Thyroid gland (tissue), 4 donors: ENCODE measurements at regions not wholly inside any gene's neighbourhood (a gene's known extent, or its start where the extent isn't known, plus 50 kb on each side); places are given as distances from the start of the nearest gene placed in this dataset.
"Not testable (repeated sequence)": the region's sequence is repeated elsewhere in the genome, so short reads cannot be mapped to it uniquely, and the experiment has no call there.

Experiments
- DNase-seq, 2 donors: peaks; one replicate each; pipeline ENCODE4 v3.0.0-alpha.2; 2019
- H3K27ac ChIP-seq, 3 donors: fragments of 200-600 bp; sonication (generic); 1 replicate in 2 of 3; 2 replicates in 1 of 3; pipeline ENCODE4 v1.5.1; 2016 to 2019; ENCODE audit warnings: mild to moderate bottlenecking in 1 of 3, moderate library complexity in 1 of 3
- H3K27me3 ChIP-seq: fragments of 200-600 bp; sonication (generic); one replicate; pipeline ENCODE4 v1.5.1; 2019
- H3K36me3 ChIP-seq, 2 donors: fragments of 200-600 bp; sonication (generic); one replicate each; pipeline ENCODE4 v1.5.1; 2016 to 2019
- H3K4me1 ChIP-seq, 2 donors: fragments of 200-600 bp; sonication (generic); one replicate each; pipeline ENCODE4 v1.5.1; 2017 to 2019
- H3K4me3 ChIP-seq, 3 donors: fragments of 200-600 bp; sonication (generic); replicated peaks in 1 of 3; 1 replicate in 2 of 3; 2 replicates in 1 of 3; pipeline ENCODE4 v1.5.1; 2016; ENCODE audit warnings: mild to moderate bottlenecking in 1 of 3
- H3K9me3 ChIP-seq: fragments of 200-600 bp; sonication (generic); one replicate; pipeline ENCODE4 v1.5.1; 2017
- CTCF ChIP-seq, 6 experiments: fragments of 200-600 bp in 3 of 6; fragments of 450-650 bp in 3 of 6; sonication (generic) in 3 of 6; IDR thresholded peaks; one replicate each; pipeline ENCODE4 v1.5.1; 2016 to 2019; ENCODE audit warnings: antibody characterized with exemption in 6 of 6, mild to moderate bottlenecking in 2 of 6, inconsistent platforms in 1 of 6, moderate library complexity in 1 of 6
- POLR2A ChIP-seq, 2 donors: fragments of 450-650 bp; IDR thresholded peaks; one replicate each; pipeline ENCODE4 v1.6.1; 2017; ENCODE audit warnings: antibody characterized with exemption in 2 of 2, mild to moderate bottlenecking in 2 of 2, moderate library complexity in 1 of 2
- WGBS, 2 donors: methylation state at CpG; one replicate each; pipeline ENCODE4 v1.1.5; 2017; 5-methylcytosine and 5-hydroxymethylcytosine counted together
- intact Hi-C: fragments of 100-400 bp; cut with DNase I; formaldehyde crosslinking; loops from one replicate; pipeline ENCODE4 v1.15.1; 2023

- Histone ChIP-seq H3K9me3 (no peaks in the 10 kb centered on the region), H3K27me3 (no peaks in the 10 kb centered on the region), H3K27ac (no peak overlapping the region), H3K36me3 (no peaks in the 10 kb centered on the region), H3K4me3 (no peak overlapping the region), H3K4me1 (no peaks in the 10 kb centered on the region)
- 86 to 100% methylated on average over 1 of the region's 1 CpG for WGBS, 2 donors
- intact Hi-C loops = no loop called here
- TF ChIP-seq POLR2A (IDR thresholded peaks at IDR 0.05) (no peak), CTCF (IDR thresholded peaks at IDR 0.05) (no peak)
- no peak for DNase-seq
Observed at GRCh38 chr1:219066098-219066497, 107.6 kb upstream of the LYPLAL1 start.

- intact Hi-C loops = no loop called here
- no peak for DNase-seq
- Histone ChIP-seq H3K4me1 (no peaks in the 10 kb centered on the region), H3K27ac (no peak overlapping the region), H3K9me3 (no peaks in the 10 kb centered on the region), H3K4me3 (no peak overlapping the region), H3K36me3 (no peaks in the 10 kb centered on the region), H3K27me3 (no peaks in the 10 kb centered on the region)
- peak in 4 of 6 experiments; percentile 25 to 64 (median 56) for TF ChIP-seq CTCF (IDR thresholded peaks at IDR 0.05)
- no peak for TF ChIP-seq POLR2A (IDR thresholded peaks at IDR 0.05)
- WGBS, 2 donors = 68 to 71% methylated on average over 1 of the region's 1 CpG
Observed at GRCh38 chr1:219066631-219067349, 106.9 kb upstream of the LYPLAL1 start.

- intact Hi-C loops = no loop called here
- Histone ChIP-seq H3K36me3 (no peaks in the 10 kb centered on the region), H3K4me3 (no peak overlapping the region), H3K27ac (no peak overlapping the region), H3K27me3 (no peaks in the 10 kb centered on the region), H3K9me3 (no peaks in the 10 kb centered on the region), H3K4me1 (no peaks in the 10 kb centered on the region)
- no peak for DNase-seq
- no peak for TF ChIP-seq CTCF (IDR thresholded peaks at IDR 0.05)
- WGBS, 2 donors = 89 to 94% methylated on average over 4 of the region's 4 CpGs
Observed at GRCh38 chr1:219067350-219067712, 106.3 kb upstream of the LYPLAL1 start.

GRCh38 chr1:219070395-219070794 lies 103.3 kb upstream of the LYPLAL1 start:
- H3K36me3 ChIP-seq, DNase-seq, H3K4me1 ChIP-seq, H3K4me3 ChIP-seq, H3K27me3 ChIP-seq, H3K9me3 ChIP-seq, intact Hi-C loops, H3K27ac ChIP-seq: not testable (repeated sequence)
- 89 to 96% methylated on average over 2 of the region's 2 CpGs for WGBS, 2 donors

- no peak for DNase-seq
- TF ChIP-seq POLR2A (IDR thresholded peaks at IDR 0.05) (no peak), CTCF (IDR thresholded peaks at IDR 0.05) (no peak)
- WGBS, 2 donors = 91 to 94% methylated on average over 4 of the region's 4 CpGs
- Histone ChIP-seq H3K36me3 (no peaks in the 10 kb centered on the region), H3K27ac (no peak overlapping the region), H3K27me3 (no peaks in the 10 kb centered on the region), H3K9me3 (no peaks in the 10 kb centered on the region), H3K4me3 (no peak overlapping the region), H3K4me1 (no peaks in the 10 kb centered on the region)
- intact Hi-C loops = no loop called here
Observed at GRCh38 chr1:219071209-219071608, 102.5 kb upstream of the LYPLAL1 start.
